ENCODE measurements at regions not wholly inside any gene's neighbourhood (a gene's known extent, or its start where the extent isn't known, plus 50 kb on each side); places are given as distances from the start of the nearest gene placed in this dataset.

DNA sequence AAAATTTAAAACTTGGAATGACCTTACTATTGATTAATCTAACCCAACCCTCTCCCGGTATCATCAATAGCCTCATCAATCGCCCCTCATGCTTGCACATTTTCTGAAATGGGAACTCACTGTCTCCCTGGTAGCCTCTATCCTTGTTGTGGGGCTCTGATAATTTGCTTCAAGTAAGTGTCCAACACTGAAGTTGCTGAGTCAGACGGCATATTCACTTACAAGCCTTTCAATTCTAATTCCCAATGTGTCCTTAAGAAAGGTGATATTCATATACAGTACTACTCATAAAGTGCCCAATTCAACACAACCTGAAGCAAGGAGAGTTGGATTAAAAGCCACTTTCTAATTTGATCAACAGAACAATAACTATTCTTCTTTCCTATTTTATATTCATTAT is 1146.1 kb upstream of the TMEM132C start:
- TF ChIP-seq, protein P1, sequence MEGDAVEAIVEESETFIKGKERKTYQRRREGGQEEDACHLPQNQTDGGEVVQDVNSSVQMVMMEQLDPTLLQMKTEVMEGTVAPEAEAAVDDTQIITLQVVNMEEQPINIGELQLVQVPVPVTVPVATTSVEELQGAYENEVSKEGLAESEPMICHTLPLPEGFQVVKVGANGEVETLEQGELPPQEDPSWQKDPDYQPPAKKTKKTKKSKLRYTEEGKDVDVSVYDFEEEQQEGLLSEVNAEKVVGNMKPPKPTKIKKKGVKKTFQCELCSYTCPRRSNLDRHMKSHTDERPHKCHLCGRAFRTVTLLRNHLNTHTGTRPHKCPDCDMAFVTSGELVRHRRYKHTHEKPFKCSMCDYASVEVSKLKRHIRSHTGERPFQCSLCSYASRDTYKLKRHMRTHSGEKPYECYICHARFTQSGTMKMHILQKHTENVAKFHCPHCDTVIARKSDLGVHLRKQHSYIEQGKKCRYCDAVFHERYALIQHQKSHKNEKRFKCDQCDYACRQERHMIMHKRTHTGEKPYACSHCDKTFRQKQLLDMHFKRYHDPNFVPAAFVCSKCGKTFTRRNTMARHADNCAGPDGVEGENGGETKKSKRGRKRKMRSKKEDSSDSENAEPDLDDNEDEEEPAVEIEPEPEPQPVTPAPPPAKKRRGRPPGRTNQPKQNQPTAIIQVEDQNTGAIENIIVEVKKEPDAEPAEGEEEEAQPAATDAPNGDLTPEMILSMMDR (IDR thresholded peaks at IDR 0.05; ENCODE audit: unreplicated experiment): no peak
- no peaks in the 10 kb centered on the region for H3K36me3 Mint-ChIP-seq (ENCODE audit: insufficient read depth, unreplicated experiment)
- no TSS peak for BruUV-seq (replicated peaks)
- ChIA-PET POLR2A (no interaction called here), CTCF (no interaction called here)
- no peak overlapping the region for H3K27ac Mint-ChIP-seq (ENCODE audit: low read depth, unreplicated experiment)
- no peaks in the 10 kb centered on the region for H3K9me3 Mint-ChIP-seq (ENCODE audit: unreplicated experiment)
- no peak for DNase-seq (ENCODE audit: unreplicated experiment)
- H3K27me3 Mint-ChIP-seq (ENCODE audit: insufficient read depth, unreplicated experiment): no peaks in the 10 kb centered on the region
- no peak overlapping the region for H3K4me3 Mint-ChIP-seq (ENCODE audit: unreplicated experiment)
- intact Hi-C loops (cut with micrococcal nuclease): no loop called here
- H3K4me1 Mint-ChIP-seq (ENCODE audit: insufficient read depth, unreplicated experiment): peaks cover 12% of the 10 kb centered on the region

DNA sequence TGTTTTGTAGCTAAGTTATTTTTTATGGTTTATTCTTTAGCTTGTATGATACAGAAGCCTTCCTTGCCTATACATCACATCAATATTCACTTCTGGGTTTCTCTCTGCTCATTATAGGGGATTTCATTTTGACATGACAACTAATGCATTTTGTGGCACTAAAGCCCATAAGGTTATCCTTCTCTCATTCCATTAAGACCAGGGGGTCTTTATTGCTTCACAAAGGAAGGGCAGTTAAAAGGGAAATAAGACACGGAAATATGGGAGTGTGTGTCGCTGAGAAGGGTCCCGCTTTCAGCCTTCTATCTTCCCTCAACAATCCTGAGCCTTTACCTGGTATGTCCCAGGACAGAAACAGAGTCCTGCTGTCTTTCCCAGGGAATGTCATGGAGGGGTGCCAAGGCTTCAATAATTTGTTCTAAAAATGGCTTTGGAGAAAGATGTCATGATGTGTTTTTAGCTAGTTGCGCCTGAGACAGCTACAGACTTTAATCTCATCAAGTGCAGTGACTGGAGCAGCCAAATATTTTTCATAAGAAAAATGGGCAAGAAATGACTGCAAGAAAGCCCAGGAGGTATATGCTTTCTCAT is 1145.4 kb upstream of the TMEM132C start:
- no peak overlapping the region for H3K4me3 Mint-ChIP-seq (ENCODE audit: unreplicated experiment)
- no peaks in the 10 kb centered on the region for H3K27me3 Mint-ChIP-seq (ENCODE audit: insufficient read depth, unreplicated experiment)
- H3K36me3 Mint-ChIP-seq (ENCODE audit: insufficient read depth, unreplicated experiment): no peaks in the 10 kb centered on the region
- H3K9me3 Mint-ChIP-seq (ENCODE audit: unreplicated experiment): no peaks in the 10 kb centered on the region
- ChIA-PET CTCF (interaction anchor here (0.5 to 2.3 kb wide), 3 partner anchors 13 to 242 kb away, joined by 3 to 14 read pairs (median 4); no protein-coding TSS in a partner anchor), POLR2A (interaction anchor here (0.7 to 1.2 kb wide), 2 partner anchors 119 to 179 kb away, joined by 3 to 5 read pairs; no protein-coding TSS in a partner anchor)
- no peak for DNase-seq (ENCODE audit: unreplicated experiment)
- TF ChIP-seq, protein P1 (IDR thresholded peaks at IDR 0.05; ENCODE audit: unreplicated experiment): no peak
- intact Hi-C loops (cut with micrococcal nuclease): no loop called here
- peaks cover 13% of the 10 kb centered on the region for H3K4me1 Mint-ChIP-seq (ENCODE audit: insufficient read depth, unreplicated experiment)
- BruUV-seq (replicated peaks): no TSS peak
- H3K27ac Mint-ChIP-seq (ENCODE audit: low read depth, unreplicated experiment): no peak overlapping the region

DNA sequence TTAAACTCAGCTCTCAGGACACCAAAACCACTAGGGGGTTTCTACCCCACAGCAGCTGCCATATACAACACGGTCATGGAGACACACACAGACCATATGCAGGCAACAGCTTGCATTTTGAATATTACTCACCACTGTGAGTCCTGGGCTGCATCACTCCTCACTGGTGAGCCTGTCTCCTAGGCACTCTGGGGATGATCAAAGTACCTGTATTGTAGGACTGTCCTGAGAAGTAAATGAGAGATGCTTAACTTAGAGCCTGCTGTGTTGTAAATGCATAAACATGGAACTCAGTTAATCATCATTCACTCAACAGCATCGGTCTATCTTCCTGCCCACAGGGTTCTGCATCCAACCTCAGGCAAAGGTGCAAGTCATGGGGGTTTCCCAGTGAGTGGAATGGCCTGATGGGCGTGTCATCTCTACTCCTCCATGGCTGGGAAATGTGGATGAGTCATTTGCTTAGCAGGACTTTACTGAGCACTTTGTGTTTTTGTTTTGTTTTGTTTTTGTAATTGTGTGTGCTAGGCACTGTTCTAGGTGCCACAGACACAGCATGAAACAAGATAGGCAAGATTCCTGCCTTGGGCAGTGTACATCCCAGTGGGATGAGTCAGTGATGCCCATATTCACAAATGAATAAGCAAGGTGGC is 1141.2 kb upstream of the TMEM132C start:
- intact Hi-C loops (cut with micrococcal nuclease): loop anchor here (2.0 to 5.0 kb wide), 3 partner anchors 37 to 159 kb away; no protein-coding TSS in a partner anchor
- DNase-seq (ENCODE audit: unreplicated experiment): peak; percentile 98
- Mint-ChIP-seq H3K27me3 (ENCODE audit: insufficient read depth, unreplicated experiment) (no peaks in the 10 kb centered on the region), H3K4me3 (ENCODE audit: unreplicated experiment) (peak overlapping the region; percentile 62), H3K27ac (ENCODE audit: low read depth, unreplicated experiment) (peak overlapping the region; percentile 96), H3K36me3 (ENCODE audit: insufficient read depth, unreplicated experiment) (peaks cover 4% of the 10 kb centered on the region), H3K4me1 (ENCODE audit: insufficient read depth, unreplicated experiment) (peaks cover 27% of the 10 kb centered on the region), H3K9me3 (ENCODE audit: unreplicated experiment) (no peaks in the 10 kb centered on the region)
- TSS peak; percentile 92 for BruUV-seq (replicated peaks)
- ChIA-PET CTCF (interaction anchor here (0.9 to 3.7 kb wide), 3 partner anchors 8 to 17 kb away, joined by 3 to 17 read pairs (median 3); no protein-coding TSS in a partner anchor), POLR2A (interaction anchor here (0.9 to 1.4 kb wide), 4 partner anchors 18 to 116 kb away, joined by 3 to 6 read pairs (median 4); no protein-coding TSS in a partner anchor)
- TF ChIP-seq, protein P1 (IDR thresholded peaks at IDR 0.05; ENCODE audit: unreplicated experiment): no peak

DNA sequence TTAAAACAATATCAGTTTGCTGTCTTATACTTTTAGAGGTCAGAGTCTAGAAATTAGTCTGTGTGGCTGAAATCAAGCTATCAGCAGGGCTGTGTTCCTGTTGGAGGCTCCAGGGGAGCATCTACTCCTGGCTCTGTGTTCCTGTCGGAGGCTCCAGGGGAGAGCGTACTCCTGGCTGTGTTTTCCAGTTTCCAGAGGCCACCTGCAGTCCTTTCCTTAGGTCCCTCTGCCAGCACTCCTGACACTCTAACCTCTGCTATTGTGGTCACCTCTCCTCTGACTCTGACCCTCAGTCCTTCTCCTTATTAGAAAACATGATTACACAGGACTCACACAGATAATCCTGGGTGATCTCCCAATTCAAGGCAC is 1140.7 kb upstream of the TMEM132C start:
- TF ChIP-seq, protein P1 (IDR thresholded peaks at IDR 0.05; ENCODE audit: unreplicated experiment): no peak
- Mint-ChIP-seq H3K27ac (ENCODE audit: low read depth, unreplicated experiment) (peak overlapping the region; percentile 96), H3K36me3 (ENCODE audit: insufficient read depth, unreplicated experiment) (peaks cover 4% of the 10 kb centered on the region), H3K4me1 (ENCODE audit: insufficient read depth, unreplicated experiment) (peaks cover 27% of the 10 kb centered on the region), H3K27me3 (ENCODE audit: insufficient read depth, unreplicated experiment) (no peaks in the 10 kb centered on the region), H3K9me3 (ENCODE audit: unreplicated experiment) (no peaks in the 10 kb centered on the region), H3K4me3 (ENCODE audit: unreplicated experiment) (peak overlapping the region; percentile 62)
- CTCF ChIA-PET: interaction anchor here (1.5 to 3.7 kb wide), 2 partner anchors 10 to 18 kb away, joined by 3 to 17 read pairs; no protein-coding TSS in a partner anchor
- BruUV-seq (replicated peaks): TSS peak; percentile 98
- no peak for DNase-seq (ENCODE audit: unreplicated experiment)
- intact Hi-C loops (cut with micrococcal nuclease): loop anchor here (2.0 to 5.0 kb wide), 3 partner anchors 37 to 159 kb away; no protein-coding TSS in a partner anchor
- POLR2A ChIA-PET: interaction anchor here (0.9 to 1.4 kb wide), 3 partner anchors 41 to 115 kb away, joined by 3 to 4 read pairs (median 3); no protein-coding TSS in a partner anchor
